DOHH2 (cell line): ENCODE measurements at regions not wholly inside any gene's neighbourhood (a gene's known extent, or its start where the extent isn't known, plus 50 kb on each side); places are given as distances from the start of the nearest gene placed in this dataset.

Experiments used
- EZH2phosphoT487 ChIP-seq: fragments of 200-600 bp; sonication (generic); IDR thresholded peaks from 2 replicates; pipeline ENCODE4 v1.6.1; 2017; ENCODE audit warnings: borderline replicate concordance, mild to moderate bottlenecking, antibody characterized with exemption, low read length, moderate library complexity, mixed read lengths
- TF ChIP-seq, protein P1 (sequence below): fragments of 200-600 bp; sonication (generic); IDR thresholded peaks from one replicate; pipeline ENCODE4 v1.5.1; 2014; ENCODE audit warnings: antibody characterized with exemption, mild to moderate bottlenecking, low read depth, low read length; ENCODE audit not compliant: poor library complexity, severe bottlenecking

DNA sequence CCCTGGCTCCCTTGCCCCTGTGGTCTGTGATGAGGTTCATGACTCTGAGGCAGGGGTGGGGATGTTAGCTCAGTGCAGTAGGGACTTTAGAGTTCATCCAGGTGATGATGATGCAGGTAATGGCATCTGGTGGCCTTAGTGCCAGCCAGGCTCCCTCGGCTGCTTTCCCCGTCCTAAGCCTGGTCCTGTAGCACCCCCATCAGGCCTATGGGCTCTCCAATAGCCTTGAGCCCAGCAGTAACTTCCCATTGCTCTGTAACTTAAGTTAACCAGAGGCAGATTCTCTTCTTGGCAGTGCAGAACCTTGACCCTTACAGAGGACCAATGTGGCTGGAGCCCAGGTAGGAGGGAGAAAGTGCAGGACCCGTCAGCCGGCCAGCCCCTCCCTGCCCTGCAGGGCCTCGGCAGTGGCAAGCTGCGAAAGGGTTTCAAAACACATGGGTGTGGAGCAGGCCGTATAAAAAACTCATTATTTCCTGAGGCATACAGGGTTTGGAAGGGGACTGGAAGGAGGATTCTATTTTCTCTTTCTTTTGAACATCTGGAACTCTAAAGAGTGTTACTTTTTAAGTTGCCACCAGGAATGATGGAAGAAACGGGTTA, 406.9 kb downstream of the CDH26 start:
- TF ChIP-seq, protein P1, sequence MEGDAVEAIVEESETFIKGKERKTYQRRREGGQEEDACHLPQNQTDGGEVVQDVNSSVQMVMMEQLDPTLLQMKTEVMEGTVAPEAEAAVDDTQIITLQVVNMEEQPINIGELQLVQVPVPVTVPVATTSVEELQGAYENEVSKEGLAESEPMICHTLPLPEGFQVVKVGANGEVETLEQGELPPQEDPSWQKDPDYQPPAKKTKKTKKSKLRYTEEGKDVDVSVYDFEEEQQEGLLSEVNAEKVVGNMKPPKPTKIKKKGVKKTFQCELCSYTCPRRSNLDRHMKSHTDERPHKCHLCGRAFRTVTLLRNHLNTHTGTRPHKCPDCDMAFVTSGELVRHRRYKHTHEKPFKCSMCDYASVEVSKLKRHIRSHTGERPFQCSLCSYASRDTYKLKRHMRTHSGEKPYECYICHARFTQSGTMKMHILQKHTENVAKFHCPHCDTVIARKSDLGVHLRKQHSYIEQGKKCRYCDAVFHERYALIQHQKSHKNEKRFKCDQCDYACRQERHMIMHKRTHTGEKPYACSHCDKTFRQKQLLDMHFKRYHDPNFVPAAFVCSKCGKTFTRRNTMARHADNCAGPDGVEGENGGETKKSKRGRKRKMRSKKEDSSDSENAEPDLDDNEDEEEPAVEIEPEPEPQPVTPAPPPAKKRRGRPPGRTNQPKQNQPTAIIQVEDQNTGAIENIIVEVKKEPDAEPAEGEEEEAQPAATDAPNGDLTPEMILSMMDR: no peak
- no peak for TF ChIP-seq EZH2phosphoT487
